ENCODE measurements at regions not wholly inside any gene's neighbourhood (a gene's known extent, or its start where the extent isn't known, plus 50 kb on each side); places are given as distances from the start of the nearest gene placed in this dataset.
"Not testable (repeated sequence)": the region's sequence is repeated elsewhere in the genome, so short reads cannot be mapped to it uniquely, and the experiment has no call there.

- no peak for DNase-seq
Observed at GRCh38 chrX:27136325-27136724, 326.8 kb downstream of the PPP4R3C start.

- no peak for DNase-seq
Observed at GRCh38 chrX:27132862-27133261, 330.3 kb downstream of the PPP4R3C start.

GRCh38 chrX:27087176-27087575 is 376.0 kb downstream of the PPP4R3C start:
- not testable (repeated sequence) for DNase-seq

- DNase-seq = no peak
Observed at GRCh38 chrX:27086237-27086636, 376.9 kb downstream of the PPP4R3C start.

GRCh38 chrX:27085346-27085745 is 377.8 kb downstream of the PPP4R3C start:
- DNase-seq = no peak

- DNase-seq = no peak
Observed at GRCh38 chrX:27078371-27078770, 384.8 kb downstream of the PPP4R3C start.

GRCh38 chrX:27057883-27058282 is 405.3 kb downstream of the PPP4R3C start:
- no peak for DNase-seq

- no peak for DNase-seq
Observed at GRCh38 chrX:27039332-27039731, 423.8 kb downstream of the PPP4R3C start.

- DNase-seq = no peak
Observed at GRCh38 chrX:27008486-27008885, 454.7 kb downstream of the PPP4R3C start.

- DNase-seq = no peak
Observed at GRCh38 chrX:26999634-27000033, 463.5 kb downstream of the PPP4R3C start.

- no peak for DNase-seq
Observed at GRCh38 chrX:26958261-26958660, 504.9 kb downstream of the PPP4R3C start.

- no peak for DNase-seq
Observed at GRCh38 chrX:26954029-26954428, 509.1 kb downstream of the PPP4R3C start.

GRCh38 chrX:26952213-26952612 is 510.9 kb downstream of the PPP4R3C start:
- DNase-seq = no peak

- DNase-seq = no peak
Observed at GRCh38 chrX:26927419-26927818, 535.7 kb downstream of the PPP4R3C start.

GRCh38 chrX:26925088-26925487 is 538.1 kb downstream of the PPP4R3C start:
- DNase-seq = no peak

- DNase-seq = no peak
Observed at GRCh38 chrX:26922278-26922677, 540.9 kb downstream of the PPP4R3C start.

- DNase-seq = no peak
Observed at GRCh38 chrX:26918631-26919030, 544.5 kb downstream of the PPP4R3C start.

GRCh38 chrX:26916991-26917390 is 546.1 kb downstream of the PPP4R3C start:
- no peak for DNase-seq

GRCh38 chrX:26915064-26915463 is 548.1 kb downstream of the PPP4R3C start:
- DNase-seq = no peak

- no peak for DNase-seq
Observed at GRCh38 chrX:26914232-26914631, 548.9 kb downstream of the PPP4R3C start.

- not testable (repeated sequence) for DNase-seq
Observed at GRCh38 chrX:26911785-26912184, 551.4 kb downstream of the PPP4R3C start.

- no peak for DNase-seq
Observed at GRCh38 chrX:26909728-26910127, 553.4 kb downstream of the PPP4R3C start.

- no peak for DNase-seq
Observed at GRCh38 chrX:26908218-26908617, 554.9 kb downstream of the PPP4R3C start.

- DNase-seq = no peak
Observed at GRCh38 chrX:26889574-26889973, 573.6 kb downstream of the PPP4R3C start.

GRCh38 chrX:26873736-26874135 is 589.4 kb downstream of the PPP4R3C start:
- no peak for DNase-seq

- no peak for DNase-seq
Observed at GRCh38 chrX:26871967-26872366, 591.2 kb downstream of the PPP4R3C start.
